ENCODE measurements at regions not wholly inside any gene's neighbourhood (a gene's known extent, or its start where the extent isn't known, plus 50 kb on each side); places are given as distances from the start of the nearest gene placed in this dataset.

DNA sequence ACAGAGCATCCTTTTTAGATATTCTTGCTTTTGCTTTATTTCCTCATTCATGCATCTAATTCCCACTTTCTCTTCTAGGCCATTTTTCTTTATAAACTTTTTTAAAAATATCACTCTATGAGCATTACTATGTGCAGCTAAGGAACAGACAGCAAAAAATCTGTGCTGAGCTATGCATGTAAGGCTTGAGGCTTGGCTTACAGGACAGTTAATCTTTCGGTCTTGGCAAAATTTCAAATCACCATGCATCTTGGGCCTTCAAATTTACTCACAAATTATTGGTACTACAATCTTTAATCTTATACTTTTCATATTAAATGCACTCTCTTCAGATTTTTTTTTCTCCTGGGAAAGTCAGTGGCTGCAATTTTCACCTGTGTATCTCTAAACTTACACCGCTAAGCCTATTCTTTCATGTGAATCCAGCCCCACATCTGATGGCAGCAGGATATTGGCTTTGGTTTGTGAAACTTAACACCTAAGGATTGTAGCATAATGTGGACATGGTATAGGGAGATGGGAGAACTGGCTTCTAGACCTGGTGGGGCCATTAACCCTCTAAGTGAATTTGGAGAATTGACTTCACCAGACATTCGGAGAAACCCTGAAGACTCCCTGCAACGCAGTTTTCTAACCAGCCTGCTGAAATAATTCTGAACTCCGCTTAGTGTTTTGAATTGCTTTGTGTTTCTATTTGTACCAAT lies 278.3 kb downstream of the SPRY1 start:
- TF ChIP-seq, protein P1, sequence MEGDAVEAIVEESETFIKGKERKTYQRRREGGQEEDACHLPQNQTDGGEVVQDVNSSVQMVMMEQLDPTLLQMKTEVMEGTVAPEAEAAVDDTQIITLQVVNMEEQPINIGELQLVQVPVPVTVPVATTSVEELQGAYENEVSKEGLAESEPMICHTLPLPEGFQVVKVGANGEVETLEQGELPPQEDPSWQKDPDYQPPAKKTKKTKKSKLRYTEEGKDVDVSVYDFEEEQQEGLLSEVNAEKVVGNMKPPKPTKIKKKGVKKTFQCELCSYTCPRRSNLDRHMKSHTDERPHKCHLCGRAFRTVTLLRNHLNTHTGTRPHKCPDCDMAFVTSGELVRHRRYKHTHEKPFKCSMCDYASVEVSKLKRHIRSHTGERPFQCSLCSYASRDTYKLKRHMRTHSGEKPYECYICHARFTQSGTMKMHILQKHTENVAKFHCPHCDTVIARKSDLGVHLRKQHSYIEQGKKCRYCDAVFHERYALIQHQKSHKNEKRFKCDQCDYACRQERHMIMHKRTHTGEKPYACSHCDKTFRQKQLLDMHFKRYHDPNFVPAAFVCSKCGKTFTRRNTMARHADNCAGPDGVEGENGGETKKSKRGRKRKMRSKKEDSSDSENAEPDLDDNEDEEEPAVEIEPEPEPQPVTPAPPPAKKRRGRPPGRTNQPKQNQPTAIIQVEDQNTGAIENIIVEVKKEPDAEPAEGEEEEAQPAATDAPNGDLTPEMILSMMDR (IDR thresholded peaks at IDR 0.05): no peak
- intact Hi-C loops (cut with DNase I): loop anchor here in 2 of 10 donors (5.0 to 10.0 kb wide), 2 partner anchors 430 to 582 kb away; no protein-coding TSS in a partner anchor
- Histone ChIP-seq H3K36me3 (no peaks in the 10 kb centered on the region), H3K4me3 (peak overlapping the region in 1 of 10 donors; percentile 12), H3K27me3 (no peaks in the 10 kb centered on the region), H3K27ac (peak overlapping the region in 8 of 10 donors; percentile 5 to 73 (median 60)), H3K9me3 (no peaks in the 10 kb centered on the region), H3K4me1 (peaks cover 0 to 6% (median 0%) of the 10 kb centered on the region in 9 donors)
- ATAC-seq (no peak), DNase-seq (no peak)
- 79 to 83% methylated on average over 5 of the region's 5 CpGs for WGBS, 2 donors

DNA sequence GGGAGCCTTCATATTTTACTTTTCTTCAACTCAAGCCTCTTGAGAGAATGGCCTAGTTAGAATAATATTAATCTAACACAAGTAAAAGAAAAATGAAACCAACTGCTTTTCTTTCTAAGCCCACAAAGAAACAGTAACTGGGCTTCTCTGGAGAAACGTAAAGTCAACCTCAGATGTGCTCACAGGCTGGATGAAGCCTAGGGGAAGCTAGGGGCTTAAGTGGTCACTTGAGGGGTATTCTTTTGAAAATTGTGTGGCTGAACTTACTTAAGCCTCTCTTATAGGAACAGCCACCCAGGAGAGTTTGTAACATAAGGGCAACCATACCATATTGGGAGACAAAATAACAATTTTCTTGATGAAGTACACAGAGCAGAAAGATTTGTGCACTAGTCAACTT lies 279.0 kb downstream of the SPRY1 start:
- Histone ChIP-seq H3K9me3 (no peaks in the 10 kb centered on the region), H3K36me3 (no peaks in the 10 kb centered on the region), H3K27ac (peak overlapping the region in 8 of 10 donors; percentile 5 to 73 (median 60)), H3K27me3 (no peaks in the 10 kb centered on the region), H3K4me3 (peak overlapping the region in 1 of 10 donors; percentile 12), H3K4me1 (peaks cover 0 to 6% (median 0%) of the 10 kb centered on the region in 9 donors)
- intact Hi-C loops (cut with DNase I): loop anchor here in 2 of 10 donors (5.0 to 10.0 kb wide), 2 partner anchors 429 to 582 kb away; no protein-coding TSS in a partner anchor
- TF ChIP-seq, protein P1 (IDR thresholded peaks at IDR 0.05): no peak
- ATAC-seq: peak in 1 of 8 donors; percentile 31
- DNase-seq: no peak
- 64 to 70% methylated on average over 1 of the region's 1 CpG for WGBS, 2 donors

DNA sequence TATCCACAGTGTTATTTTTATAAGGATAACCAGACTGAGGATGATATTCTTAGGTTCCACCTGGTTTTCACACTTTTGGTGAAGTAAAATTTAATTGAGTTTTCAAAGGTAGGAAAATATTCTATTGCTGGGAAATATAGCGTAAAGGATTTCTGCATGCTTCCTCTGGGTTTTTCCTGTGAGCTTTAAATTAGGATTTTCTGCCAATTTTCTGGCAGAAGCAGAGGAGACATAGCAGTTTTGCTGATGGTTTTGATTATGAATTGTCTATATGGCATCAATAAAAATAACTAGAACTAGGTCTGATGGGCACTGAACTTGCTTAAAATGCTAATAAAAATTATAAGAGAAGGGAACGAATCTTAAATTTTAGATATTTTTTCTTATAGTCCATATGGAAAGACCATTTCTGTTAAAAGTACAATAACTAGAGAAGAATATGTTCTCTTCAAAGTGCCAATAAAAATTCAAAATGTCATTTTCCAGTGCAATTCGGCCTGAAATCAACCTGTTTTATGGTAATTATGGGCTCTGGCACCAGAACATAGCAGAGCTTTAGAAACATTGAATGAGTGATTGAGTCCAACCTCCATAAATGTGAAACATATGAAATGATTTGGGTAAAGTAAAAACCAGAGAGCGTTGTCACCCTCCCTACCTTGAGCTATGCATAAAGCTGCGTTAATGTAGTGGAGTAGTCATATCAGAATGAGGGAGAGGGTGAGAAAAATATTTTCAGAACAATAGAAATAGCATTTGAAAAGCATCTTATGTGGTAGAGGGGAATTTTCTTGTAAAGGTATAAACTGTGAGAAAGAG lies 279.7 kb downstream of the SPRY1 start:
- Histone ChIP-seq H3K36me3 (no peaks in the 10 kb centered on the region), H3K4me1 (peaks cover 0 to 6% (median 0%) of the 10 kb centered on the region in 9 donors), H3K27ac (peak overlapping the region in 5 of 10 donors; percentile 49 to 73 (median 62)), H3K27me3 (no peaks in the 10 kb centered on the region), H3K9me3 (no peaks in the 10 kb centered on the region), H3K4me3 (no peak overlapping the region)
- TF ChIP-seq, protein P1 (IDR thresholded peaks at IDR 0.05): no peak
- no peak for DNase-seq
- intact Hi-C loops (cut with DNase I): loop anchor here in 2 of 10 donors (5.0 to 10.0 kb wide), 2 partner anchors 429 to 581 kb away; no protein-coding TSS in a partner anchor
- WGBS, 2 donors: 84 to 86% methylated on average over 5 of the region's 5 CpGs
- no peak for ATAC-seq

DNA sequence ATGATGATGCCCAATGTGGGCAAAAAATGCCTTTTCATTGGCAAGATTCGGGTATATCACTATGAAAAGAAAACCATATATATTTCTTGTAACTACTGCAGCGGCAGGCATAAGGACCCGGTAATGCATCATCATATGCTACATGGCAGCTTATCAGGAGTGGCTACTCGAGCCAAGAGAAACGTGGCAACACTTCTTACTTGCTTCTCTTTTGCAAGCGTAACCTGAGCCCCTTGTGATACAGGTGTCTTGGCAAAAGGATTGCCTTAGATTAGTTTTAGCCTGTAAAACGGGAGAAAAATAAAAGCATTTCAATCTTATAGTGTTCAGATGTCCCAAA lies 280.3 kb downstream of the SPRY1 start:
- no peak for DNase-seq
- H3K27me3 ChIP-seq: no peaks in the 10 kb centered on the region
- TF ChIP-seq, protein P1 (IDR thresholded peaks at IDR 0.05): no peak
- H3K4me3 ChIP-seq: no peak overlapping the region
- intact Hi-C loops (cut with DNase I): loop anchor here in 2 of 10 donors (5.0 to 10.0 kb wide), 2 partner anchors 428 to 580 kb away; no protein-coding TSS in a partner anchor
- no peaks in the 10 kb centered on the region for H3K9me3 ChIP-seq
- H3K36me3 ChIP-seq: no peaks in the 10 kb centered on the region
- no peak overlapping the region for H3K27ac ChIP-seq
- 62 to 69% methylated on average over 7 of the region's 7 CpGs for WGBS, 2 donors
- ATAC-seq: no peak
- H3K4me1 ChIP-seq: peaks cover 0 to 6% (median 0%) of the 10 kb centered on the region in 9 donors
